ENCODE measurements at regions not wholly inside any gene's neighbourhood (a gene's known extent, or its start where the extent isn't known, plus 50 kb on each side); places are given as distances from the start of the nearest gene placed in this dataset.

DNA sequence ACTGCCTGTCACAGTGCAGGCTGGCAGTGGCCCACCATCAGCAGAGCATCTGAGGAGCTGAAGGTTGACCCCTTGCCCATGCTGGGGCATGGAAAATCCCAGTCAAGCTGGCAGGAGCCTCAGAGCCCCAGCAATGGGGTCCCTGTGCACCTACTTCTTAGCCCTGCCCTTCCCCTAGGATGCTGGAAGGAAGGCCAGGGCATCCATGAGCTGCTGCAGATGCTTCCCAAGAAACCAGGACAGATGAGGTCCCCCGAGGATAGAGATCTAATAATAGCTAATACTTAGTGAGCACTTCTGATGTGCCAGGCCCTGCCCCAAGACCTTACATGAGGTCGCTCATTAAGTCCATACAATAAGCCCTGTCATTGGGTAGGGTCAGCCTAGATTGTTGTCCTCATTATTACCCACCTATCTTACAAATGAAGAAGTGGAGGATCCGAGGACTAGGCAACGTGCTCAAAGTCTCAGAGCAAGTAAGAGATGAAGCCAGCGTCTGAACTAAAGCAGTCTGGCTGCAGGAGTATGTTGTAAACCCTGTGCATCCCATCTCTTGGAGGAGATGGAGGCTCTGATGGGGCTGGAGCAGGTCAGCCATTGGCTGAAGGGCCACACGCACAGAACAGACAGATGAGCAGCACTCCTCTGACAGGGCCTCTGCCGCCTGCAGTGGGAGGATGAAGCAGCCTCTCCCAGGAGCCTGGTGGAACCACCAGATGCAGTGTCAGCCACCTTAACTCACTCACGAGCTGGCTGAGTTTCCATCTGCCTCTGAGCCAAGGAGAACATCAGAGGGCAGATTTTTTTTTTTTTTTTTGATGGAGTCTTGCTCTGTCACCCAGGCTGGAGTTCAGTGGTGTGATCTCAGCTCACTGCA lies 175.4 kb downstream of the WSCD1 start:
- Histone ChIP-seq H3K27ac (no peak overlapping the region), H3K36me3 (no peaks in the 10 kb centered on the region), H3K4me1 (no peaks in the 10 kb centered on the region), H3K4me3 (no peak overlapping the region), H3K9me3 (no peaks in the 10 kb centered on the region), H3K27me3 (no peaks in the 10 kb centered on the region)
- intact Hi-C loops (cut with DNase I): no loop called here
- DNase-seq (ENCODE audit: extremely low spot score in 2 of 2): no peak
- TF ChIP-seq, protein P1, sequence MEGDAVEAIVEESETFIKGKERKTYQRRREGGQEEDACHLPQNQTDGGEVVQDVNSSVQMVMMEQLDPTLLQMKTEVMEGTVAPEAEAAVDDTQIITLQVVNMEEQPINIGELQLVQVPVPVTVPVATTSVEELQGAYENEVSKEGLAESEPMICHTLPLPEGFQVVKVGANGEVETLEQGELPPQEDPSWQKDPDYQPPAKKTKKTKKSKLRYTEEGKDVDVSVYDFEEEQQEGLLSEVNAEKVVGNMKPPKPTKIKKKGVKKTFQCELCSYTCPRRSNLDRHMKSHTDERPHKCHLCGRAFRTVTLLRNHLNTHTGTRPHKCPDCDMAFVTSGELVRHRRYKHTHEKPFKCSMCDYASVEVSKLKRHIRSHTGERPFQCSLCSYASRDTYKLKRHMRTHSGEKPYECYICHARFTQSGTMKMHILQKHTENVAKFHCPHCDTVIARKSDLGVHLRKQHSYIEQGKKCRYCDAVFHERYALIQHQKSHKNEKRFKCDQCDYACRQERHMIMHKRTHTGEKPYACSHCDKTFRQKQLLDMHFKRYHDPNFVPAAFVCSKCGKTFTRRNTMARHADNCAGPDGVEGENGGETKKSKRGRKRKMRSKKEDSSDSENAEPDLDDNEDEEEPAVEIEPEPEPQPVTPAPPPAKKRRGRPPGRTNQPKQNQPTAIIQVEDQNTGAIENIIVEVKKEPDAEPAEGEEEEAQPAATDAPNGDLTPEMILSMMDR (IDR thresholded peaks at IDR 0.05): no peak
- TF ChIP-seq POLR2AphosphoS5 (IDR thresholded peaks at IDR 0.05; ENCODE audit: insufficient read depth in 1 of 2, low read depth in 1 of 2) (no peak), POLR2A (IDR thresholded peaks at IDR 0.05) (no peak)

DNA sequence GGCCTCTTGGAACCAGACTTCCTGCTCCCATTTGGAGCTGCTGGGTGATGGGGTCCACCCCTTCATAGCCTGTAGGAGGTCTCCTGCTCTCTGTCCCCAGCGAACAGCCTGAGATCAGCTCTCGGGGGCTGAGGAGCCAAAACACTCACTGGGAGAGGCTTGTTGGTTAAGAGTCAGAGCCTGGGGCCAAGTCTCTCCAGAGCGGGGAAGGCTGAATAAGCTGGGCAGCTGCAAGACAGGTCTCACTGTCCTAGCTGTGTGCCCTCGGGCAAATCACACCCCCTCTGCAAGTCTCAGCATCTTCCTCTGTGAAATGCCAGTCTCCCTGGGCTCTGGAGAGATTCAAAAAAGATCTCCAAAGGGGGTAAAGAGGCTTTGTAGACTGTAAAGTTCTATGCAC lies 174.6 kb downstream of the WSCD1 start:
- intact Hi-C loops (cut with DNase I): no loop called here
- DNase-seq (ENCODE audit: extremely low spot score in 2 of 2): peak in 1 of 2 donors; percentile 61
- TF ChIP-seq POLR2AphosphoS5 (IDR thresholded peaks at IDR 0.05; ENCODE audit: insufficient read depth in 1 of 2, low read depth in 1 of 2): no peak
- TF ChIP-seq, protein P1 (IDR thresholded peaks at IDR 0.05): no peak
- TF ChIP-seq POLR2A (IDR thresholded peaks at IDR 0.05): no peak

DNA sequence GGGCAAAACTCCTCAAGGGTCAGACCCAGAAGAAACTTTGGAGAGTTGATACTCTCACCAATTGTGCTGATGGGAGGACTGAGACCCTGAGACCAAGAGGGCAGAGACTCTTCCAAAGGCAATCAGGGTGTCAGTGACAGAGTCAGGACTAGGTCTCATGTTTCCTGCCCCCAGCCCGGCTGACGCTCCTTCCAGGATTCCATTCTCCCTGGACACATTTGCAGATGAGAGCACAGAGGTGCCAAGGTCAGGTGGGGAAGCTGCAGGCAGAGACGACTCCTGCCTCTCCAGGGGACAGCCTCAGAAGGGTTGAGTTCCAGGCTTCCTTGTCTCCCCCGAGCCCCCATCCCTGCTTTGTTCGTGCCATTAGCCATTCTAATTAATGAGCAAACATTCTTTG lies 174.1 kb downstream of the WSCD1 start:
- peak in 1 of 2 donors; percentile 40 for DNase-seq (ENCODE audit: extremely low spot score in 2 of 2)
- intact Hi-C loops (cut with DNase I): no loop called here
- no peaks in the 10 kb centered on the region for H3K27me3 ChIP-seq

More for the DNA sequence above, 174.6 kb downstream of the WSCD1 start:
- Histone ChIP-seq H3K4me3 (no peak overlapping the region), H3K27ac (no peak overlapping the region), H3K4me1 (no peaks in the 10 kb centered on the region), H3K36me3 (no peaks in the 10 kb centered on the region), H3K9me3 (no peaks in the 10 kb centered on the region), H3K27me3 (no peaks in the 10 kb centered on the region)

DNA sequence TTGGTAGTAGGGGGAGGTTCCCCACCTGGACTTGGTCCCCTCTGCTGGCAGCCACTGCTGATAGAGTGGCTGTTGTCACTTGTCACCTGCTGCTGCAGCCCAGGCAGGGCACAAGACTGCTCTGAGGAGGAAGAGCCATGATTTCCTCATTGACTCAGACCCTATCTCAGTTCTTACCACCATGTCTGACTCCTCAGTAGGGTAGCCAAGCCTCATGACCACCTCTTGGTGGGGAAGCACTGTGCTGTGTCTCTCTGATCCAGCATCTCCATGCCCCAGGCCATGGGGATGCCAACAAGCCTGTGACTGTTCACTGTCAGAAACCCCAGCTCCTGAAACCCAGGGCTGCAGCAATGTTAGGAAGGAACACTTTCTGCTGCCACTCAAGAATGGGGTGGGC lies 173.0 kb downstream of the WSCD1 start:
- peak in 1 of 2 donors; percentile 52 for DNase-seq (ENCODE audit: extremely low spot score in 2 of 2)
- TF ChIP-seq, protein P1 (IDR thresholded peaks at IDR 0.05): no peak
- no peak for TF ChIP-seq POLR2A (IDR thresholded peaks at IDR 0.05)
- TF ChIP-seq POLR2AphosphoS5 (IDR thresholded peaks at IDR 0.05; ENCODE audit: insufficient read depth in 1 of 2, low read depth in 1 of 2): no peak
- no peaks in the 10 kb centered on the region for H3K9me3 ChIP-seq
- H3K36me3 ChIP-seq: no peaks in the 10 kb centered on the region
- intact Hi-C loops (cut with DNase I): no loop called here
- no peak overlapping the region for H3K4me3 ChIP-seq
- H3K4me1 ChIP-seq: no peaks in the 10 kb centered on the region
- H3K27ac ChIP-seq: no peak overlapping the region
- no peaks in the 10 kb centered on the region for H3K27me3 ChIP-seq

More for the DNA sequence above, 174.1 kb downstream of the WSCD1 start:
- Histone ChIP-seq H3K27ac (no peak overlapping the region), H3K4me3 (no peak overlapping the region), H3K4me1 (no peaks in the 10 kb centered on the region), H3K9me3 (no peaks in the 10 kb centered on the region), H3K36me3 (no peaks in the 10 kb centered on the region)
- TF ChIP-seq POLR2A (IDR thresholded peaks at IDR 0.05) (no peak), POLR2AphosphoS5 (IDR thresholded peaks at IDR 0.05; ENCODE audit: insufficient read depth in 1 of 2, low read depth in 1 of 2) (no peak)
- TF ChIP-seq, protein P1 (IDR thresholded peaks at IDR 0.05): no peak

DNA sequence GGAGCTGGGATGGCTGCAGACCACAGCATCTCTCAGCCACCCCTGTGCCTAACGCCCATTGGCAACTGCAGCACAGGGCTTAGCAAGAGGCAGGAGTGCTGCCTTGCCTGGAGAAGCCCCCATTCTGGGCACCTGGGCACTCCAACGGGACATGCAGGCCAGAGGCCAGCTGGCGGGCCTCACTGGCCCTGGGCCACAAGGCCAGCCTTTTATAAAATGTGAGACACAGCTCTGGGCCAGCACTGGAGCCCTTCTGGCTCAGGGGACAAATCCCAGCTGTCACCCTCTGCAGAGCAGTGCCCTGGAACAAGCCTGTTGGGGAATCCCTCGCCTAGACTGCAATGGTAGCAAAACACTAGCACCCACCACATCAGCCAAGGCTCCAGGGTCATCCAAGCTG lies 171.8 kb downstream of the WSCD1 start:
- no peak for TF ChIP-seq POLR2A (IDR thresholded peaks at IDR 0.05)
- TF ChIP-seq POLR2AphosphoS5 (IDR thresholded peaks at IDR 0.05; ENCODE audit: insufficient read depth in 1 of 2, low read depth in 1 of 2): no peak
- TF ChIP-seq, protein P1 (IDR thresholded peaks at IDR 0.05): no peak
- peak in 1 of 2 donors; percentile 67 for DNase-seq (ENCODE audit: extremely low spot score in 2 of 2)
- Histone ChIP-seq H3K27me3 (no peaks in the 10 kb centered on the region), H3K36me3 (no peaks in the 10 kb centered on the region), H3K4me1 (no peaks in the 10 kb centered on the region), H3K27ac (no peak overlapping the region), H3K9me3 (no peaks in the 10 kb centered on the region), H3K4me3 (no peak overlapping the region)
- intact Hi-C loops (cut with DNase I): no loop called here

Data from vagina (tissue), 2 donors.